ENCODE measurements at regions not wholly inside any gene's neighbourhood (a gene's known extent, or its start where the extent isn't known, plus 50 kb on each side); places are given as distances from the start of the nearest gene placed in this dataset.
"Not testable (repeated sequence)": the region's sequence is repeated elsewhere in the genome, so short reads cannot be mapped to it uniquely, and the experiment has no call there.

DNA sequence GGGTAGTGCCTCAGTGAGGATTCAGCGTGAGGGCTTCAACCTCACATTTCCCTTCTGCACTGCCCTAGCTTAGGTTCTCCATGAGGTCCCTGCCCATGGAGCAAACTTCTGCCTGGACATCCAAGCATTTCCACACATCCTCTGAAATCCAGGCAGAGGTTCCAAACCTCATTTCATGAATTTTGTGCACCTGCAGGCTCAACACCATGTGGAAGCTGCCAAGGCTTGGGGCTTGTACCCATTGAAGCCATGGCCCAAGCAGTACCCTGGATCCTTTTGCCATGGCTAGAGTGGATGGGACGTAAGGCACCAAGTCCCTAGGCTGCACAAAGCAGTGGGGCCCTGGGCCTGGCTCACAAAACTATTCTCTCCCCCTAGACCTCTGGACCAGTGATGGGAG is 877.1 kb upstream of the KLHL1 start:
- no peak for DNase-seq

DNA sequence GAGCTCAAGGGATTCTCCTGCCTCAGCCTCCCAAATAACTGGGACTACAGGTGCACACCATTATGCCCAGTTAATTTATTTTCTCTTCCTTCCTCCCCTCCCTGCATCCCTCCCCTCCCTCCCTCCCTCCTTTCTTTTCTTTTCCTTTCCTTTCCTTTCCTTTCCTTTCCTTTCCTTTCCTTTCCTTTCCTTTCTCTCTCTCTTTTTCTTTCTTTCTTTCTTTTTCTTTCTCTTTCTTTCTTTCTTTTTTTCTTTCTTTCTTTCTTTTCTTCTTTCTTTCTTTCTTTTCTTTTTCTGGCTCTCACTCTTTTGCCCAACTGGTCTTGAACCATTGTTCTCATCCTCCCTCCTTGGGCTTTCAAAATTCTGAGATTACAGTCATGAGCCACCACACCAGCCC is 873.0 kb upstream of the KLHL1 start:
- not testable (repeated sequence) for DNase-seq

GRCh38 chr13:70969321-70969720 is 861.1 kb upstream of the KLHL1 start:
- no peak for DNase-seq

DNA sequence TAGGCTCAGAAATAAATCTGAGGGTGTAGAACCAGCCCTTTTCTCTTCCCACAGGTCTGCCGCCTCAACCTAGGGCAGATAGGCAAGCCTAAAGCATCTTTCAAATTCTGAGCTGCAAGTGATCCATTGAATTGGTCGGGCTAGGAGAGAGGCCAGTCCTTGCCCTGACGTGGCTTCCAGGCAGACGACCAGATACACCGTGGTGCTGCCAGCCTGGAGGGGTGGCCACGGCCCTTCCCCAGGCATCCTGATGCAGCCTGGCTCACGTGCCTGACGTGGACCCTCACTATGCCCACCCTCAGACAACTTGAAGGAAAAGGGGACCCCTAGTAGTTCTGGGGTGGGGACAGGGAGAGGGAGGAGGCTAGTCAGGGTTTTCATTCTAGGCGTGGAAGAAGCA is 859.3 kb upstream of the KLHL1 start:
- no peak for DNase-seq

- DNase-seq = no peak
These were observed 856.6 kb upstream of the KLHL1 start for GRCh38 chr13:70964874-70965273.

DNA sequence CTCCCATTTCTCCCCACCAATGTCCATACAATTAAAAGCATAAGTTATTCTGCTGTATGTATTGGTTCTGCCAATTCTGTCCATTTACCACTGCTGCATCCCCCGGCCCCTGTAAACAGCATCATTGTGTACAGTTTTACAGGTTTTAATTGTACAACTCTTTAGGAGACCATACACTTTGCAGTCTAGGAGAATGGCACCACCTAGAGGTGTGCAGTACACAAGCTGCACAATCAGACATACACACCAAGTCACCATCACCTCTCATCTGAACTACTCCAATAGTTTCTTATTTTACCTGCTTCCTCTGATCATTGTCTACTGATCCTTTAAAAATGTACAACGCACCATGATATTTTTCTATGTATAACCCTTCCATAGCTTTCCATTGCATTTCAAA is 855.9 kb upstream of the KLHL1 start:
- DNase-seq = no peak

DNA sequence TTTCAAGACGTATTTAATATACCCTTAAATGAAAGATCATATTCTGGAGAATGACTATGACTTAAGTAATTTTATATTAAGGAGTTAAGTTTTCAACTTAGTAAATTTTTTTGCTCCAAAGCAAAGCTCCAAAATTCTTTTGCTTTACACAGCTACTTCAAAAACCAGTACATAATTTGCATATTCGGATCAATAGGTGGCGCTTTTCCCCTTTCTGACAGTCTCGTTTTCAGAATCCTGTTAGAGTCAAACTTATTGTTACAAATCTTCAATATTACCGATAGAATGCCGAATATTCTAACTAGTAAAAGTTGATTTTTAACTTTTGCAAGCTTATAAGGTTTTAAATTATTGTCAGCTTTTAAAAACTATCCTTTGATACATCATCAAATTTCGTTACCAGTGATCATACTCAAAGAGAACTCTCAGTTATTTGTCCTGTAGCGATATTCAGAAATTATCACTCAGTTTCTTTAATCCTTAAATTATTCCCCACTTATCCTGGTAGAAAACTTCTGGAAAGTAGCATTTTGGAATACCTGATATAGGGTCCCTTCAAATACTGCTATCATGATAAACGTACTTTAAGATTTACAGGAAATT is 852.7 kb upstream of the KLHL1 start:
- no peak for DNase-seq

- no peak for DNase-seq
These were observed 851.0 kb upstream of the KLHL1 start for GRCh38 chr13:70959035-70959775.

GRCh38 chr13:70955887-70956286 is 847.6 kb upstream of the KLHL1 start:
- DNase-seq = no peak

GRCh38 chr13:70950664-70951063 is 842.4 kb upstream of the KLHL1 start:
- no peak for DNase-seq

DNA sequence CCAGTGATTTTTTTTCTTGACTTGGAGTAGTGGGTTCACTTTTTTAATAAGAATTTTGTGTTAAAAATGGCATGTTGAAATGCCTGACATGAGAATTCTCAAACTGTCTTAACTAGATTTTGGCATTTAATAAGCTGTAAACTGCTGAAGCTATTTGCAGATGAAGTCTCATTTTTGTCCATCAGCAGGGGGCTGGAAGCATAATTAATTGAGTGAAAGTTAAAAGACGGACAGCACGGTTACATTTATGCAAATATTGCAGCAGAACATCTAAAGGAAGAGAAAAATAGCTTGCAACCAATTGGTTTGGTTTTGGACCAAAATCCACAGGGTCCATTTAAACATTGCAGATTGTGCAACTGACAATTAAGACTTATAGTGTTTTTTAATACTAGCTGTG is 837.3 kb upstream of the KLHL1 start:
- no peak for DNase-seq

GRCh38 chr13:70941454-70941853 is 833.2 kb upstream of the KLHL1 start:
- DNase-seq = no peak

DNA sequence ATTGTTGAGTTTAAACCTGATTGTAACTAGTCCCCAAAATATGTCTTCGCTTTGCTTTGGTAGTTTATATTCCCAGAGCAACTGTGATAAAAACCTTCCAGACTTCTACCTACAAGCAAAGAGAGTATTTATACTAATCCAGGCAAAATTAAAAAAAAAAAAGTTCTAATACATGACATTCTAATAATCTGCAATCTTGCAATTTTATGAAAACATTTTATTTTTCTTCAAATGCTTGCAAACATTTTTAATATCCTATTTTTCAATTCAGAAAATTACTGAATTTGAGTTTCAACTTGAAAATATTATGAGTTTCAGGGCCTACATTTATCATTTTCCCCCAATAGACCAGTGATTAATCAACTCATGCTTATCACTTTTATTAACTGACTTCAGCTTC is 830.2 kb upstream of the KLHL1 start:
- DNase-seq = no peak

DNA sequence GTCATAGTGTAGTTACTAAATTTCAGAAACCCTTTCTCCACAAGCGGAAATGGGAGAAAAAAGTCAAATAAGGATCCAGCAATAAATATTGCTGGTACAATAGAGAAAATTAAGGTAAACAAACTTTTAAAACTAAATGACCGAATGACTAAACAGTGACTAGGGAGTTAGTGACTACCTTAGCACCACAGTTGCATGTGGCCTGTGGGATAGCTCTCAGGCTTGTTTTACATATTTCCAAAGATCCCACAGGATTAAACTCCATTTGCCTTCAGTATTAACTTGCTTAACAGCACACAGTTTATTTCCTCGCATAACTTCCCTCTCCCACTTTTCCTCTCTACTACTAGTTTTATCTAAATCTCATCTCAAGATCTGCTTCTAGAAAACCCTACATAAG is 824.3 kb upstream of the KLHL1 start:
- no peak for DNase-seq

- no peak for DNase-seq
These were observed 815.9 kb upstream of the KLHL1 start for GRCh38 chr13:70923863-70924752.

DNA sequence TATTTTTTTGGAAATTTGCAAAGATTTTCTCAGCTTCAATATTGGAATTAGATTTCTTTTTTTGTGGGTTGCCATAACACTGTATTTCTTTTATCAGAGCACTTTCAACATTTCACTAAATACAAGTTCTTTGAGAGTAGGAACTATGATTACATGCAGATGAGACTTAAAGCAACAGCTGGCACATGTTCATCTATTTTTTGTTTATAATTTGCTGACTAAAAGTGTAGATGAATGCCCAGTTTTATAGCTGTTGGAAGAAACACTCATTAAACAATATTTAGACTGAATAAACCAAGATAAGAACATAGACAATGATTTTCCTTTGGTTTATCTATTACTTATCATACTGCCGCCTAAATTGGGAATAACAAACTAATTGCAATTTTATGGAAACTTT is 803.0 kb upstream of the KLHL1 start:
- no peak for DNase-seq

GRCh38 chr13:70908795-70909194 is 800.5 kb upstream of the KLHL1 start:
- no peak for DNase-seq

DNA sequence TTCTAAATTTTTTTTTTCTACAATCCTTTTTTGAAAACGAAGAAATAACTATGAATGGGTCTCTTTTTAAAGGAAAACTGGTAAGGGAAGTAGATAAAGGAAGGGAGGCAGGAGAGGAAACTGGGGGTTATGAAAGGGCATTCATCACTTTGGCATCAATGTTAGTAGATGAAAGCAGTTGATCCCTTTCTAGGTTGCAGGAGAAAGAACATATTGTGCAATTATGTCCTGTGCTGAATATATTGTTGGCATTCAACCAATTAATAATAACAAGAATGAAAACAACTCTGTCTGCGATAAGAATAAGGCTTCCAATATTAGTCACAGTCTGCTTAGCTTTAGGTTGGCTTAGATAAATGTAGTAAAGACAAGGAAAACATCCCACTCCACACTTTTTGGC is 796.8 kb upstream of the KLHL1 start:
- DNase-seq = no peak

DNA sequence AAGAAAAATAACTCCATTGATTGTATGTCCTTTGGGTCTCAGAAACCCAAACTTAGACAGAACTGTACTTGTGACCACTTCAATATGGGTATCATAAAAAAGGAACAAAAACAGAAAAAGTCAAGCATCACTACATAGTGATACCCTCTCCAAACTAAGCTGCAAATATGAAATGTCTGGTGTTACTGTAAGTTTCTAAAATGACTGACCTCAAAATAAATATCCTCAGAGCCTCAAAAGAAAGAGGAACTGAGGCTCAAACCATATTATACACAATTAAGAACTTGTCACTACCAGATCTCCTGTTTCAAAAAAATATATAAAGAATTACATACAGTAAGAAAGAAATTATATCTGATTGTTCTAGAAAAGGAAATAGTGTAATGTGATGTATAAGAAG is 787.9 kb upstream of the KLHL1 start:
- DNase-seq = no peak

DNA sequence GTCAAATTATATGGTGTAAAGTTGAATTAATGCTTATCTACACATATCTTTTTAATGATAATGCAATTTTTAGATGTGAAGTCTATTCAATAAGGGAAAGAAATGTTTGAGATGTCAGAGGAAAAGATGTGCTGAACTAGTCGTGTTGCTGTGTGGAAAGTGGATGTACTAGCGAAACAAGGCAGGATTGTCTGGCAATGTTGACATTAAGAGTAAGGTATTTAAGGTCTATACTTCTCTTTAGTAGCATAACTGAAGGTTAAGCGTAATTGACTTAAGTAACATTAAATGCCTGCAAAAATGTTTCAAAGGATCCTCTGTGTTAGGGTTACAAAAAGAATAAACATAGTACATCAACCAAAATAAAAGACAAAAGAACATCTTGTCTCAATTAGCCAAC is 787.3 kb upstream of the KLHL1 start:
- no peak for DNase-seq

DNA sequence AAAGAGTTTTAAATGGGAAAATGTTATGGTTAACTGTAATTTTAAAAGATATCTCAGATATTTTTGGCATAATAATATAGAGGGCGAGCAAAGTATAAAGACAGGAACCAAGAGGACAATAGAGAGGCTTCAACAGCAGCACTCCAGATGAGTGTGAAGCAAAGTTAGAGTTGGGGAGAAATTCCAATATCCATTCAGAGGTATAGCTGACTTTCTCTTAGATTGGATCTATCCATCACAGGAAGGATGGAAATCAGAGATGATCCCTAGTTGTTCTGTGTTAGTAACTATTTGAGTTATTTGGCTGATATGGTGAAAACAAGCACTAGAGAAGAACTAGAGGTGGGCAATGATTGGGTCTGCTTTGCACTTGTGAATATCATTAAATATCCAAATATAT is 786.0 kb upstream of the KLHL1 start:
- no peak for DNase-seq

GRCh38 chr13:70893832-70894231 is 785.6 kb upstream of the KLHL1 start:
- DNase-seq = no peak

GRCh38 chr13:70890289-70890688 is 782.0 kb upstream of the KLHL1 start:
- DNase-seq = no peak

DNA sequence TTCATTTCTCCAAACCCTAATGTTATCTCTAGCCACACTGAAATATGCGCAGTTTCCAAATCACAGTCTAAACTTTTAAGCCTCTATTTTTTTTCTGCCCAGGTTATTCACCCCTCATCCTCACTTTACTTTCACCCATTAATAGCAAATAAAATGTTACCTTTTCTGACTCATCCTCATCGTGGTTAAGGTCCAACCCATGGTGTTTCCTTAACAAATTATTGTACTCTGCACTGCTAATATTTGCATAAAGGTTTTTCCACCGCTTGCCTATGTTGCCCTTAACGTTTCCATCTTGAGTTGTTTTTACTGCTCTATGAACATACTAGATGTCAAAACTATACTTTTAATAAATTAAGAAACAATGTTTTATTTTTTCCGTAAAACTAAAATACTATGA is 780.9 kb upstream of the KLHL1 start:
- no peak for DNase-seq

Measured in NCI-H2029 (cell line).